A673 (cell line): ENCODE measurements at regions not wholly inside any gene's neighbourhood (a gene's known extent, or its start where the extent isn't known, plus 50 kb on each side); places are given as distances from the start of the nearest gene placed in this dataset.

Experiments
- BruUV-seq: library from RNA; stranded (reverse); fragments of 400-500 nt; replicated peaks from 2 replicates; lab custom pipeline; 2021; lab: Mats Ljungman, UMichigan
- CTCF ChIA-PET: fragments of 300-600 bp; sonication (Branson Sonifier 250); formaldehyde crosslinking; loops from one replicate; lab custom pipeline; 2022; ENCODE audit warnings: antibody characterized with exemption; lab: Charles Lee
- POLR2A ChIA-PET: fragments of 300-600 bp; sonication (Branson Sonifier 250); formaldehyde crosslinking; loops from one replicate; lab custom pipeline; 2022; ENCODE audit warnings: antibody characterized with exemption; ENCODE audit not compliant: low non-redundant PET; lab: Charles Lee
- DNase-seq: peaks from one replicate; pipeline ENCODE4 v3.0.0-alpha.2; 2015; ENCODE audit warnings: low spot score
- H3K27ac ChIP-seq: fragments of 200-600 bp; sonication (generic); 2 replicates; pipeline ENCODE4 v1.5.1; 2016; ENCODE audit warnings: mixed run types, low read depth, mild to moderate bottlenecking, mixed read lengths, antibody characterized with exemption, low read length; ENCODE audit not compliant: poor library complexity, severe bottlenecking
- H3K27me3 ChIP-seq: fragments of 200-600 bp; sonication (generic); replicated peaks from 2 replicates; pipeline ENCODE4 v1.6.1; 2017; ENCODE audit warnings: mixed run types, low read depth, mild to moderate bottlenecking, mixed read lengths, antibody characterized with exemption, low read length; ENCODE audit not compliant: insufficient read depth, poor library complexity
- H3K36me3 ChIP-seq: fragments of 200-600 bp; sonication (generic); 2 replicates; pipeline ENCODE4 v1.6.1; 2016; ENCODE audit warnings: mixed run types, mild to moderate bottlenecking, mixed read lengths, antibody characterized with exemption, low read length; ENCODE audit not compliant: insufficient read depth, poor library complexity, severe bottlenecking
- H3K4me1 ChIP-seq: fragments of 200-600 bp; sonication (generic); 2 replicates; pipeline ENCODE4 v1.6.1; 2017; ENCODE audit warnings: mixed run types, mild to moderate bottlenecking, mixed read lengths, antibody characterized with exemption, low read length; ENCODE audit not compliant: insufficient read depth, poor library complexity, severe bottlenecking
- H3K4me3 ChIP-seq: fragments of 200-600 bp; sonication (generic); 2 replicates; pipeline ENCODE4 v1.5.1; 2016; ENCODE audit warnings: low read depth, mixed run types, mild to moderate bottlenecking, mixed read lengths, low read length; ENCODE audit not compliant: poor library complexity, severe bottlenecking
- H3K9me3 ChIP-seq: fragments of 200-600 bp; sonication (generic); 2 replicates; pipeline ENCODE4 v1.6.1; 2016; ENCODE audit warnings: mixed run types, low read depth, mild to moderate bottlenecking, mixed read lengths, antibody characterized with exemption, low read length; ENCODE audit not compliant: poor library complexity, severe bottlenecking
- CTCF ChIP-seq: fragments of 300-800, 200-600 bp; sonication (generic); conservative IDR thresholded peaks from 2 replicates; pipeline ENCODE4 v1.5.1; 2017; ENCODE audit warnings: low read depth, mild to moderate bottlenecking, antibody characterized with exemption, low read length, moderate library complexity, mixed read lengths
- EZH2 ChIP-seq: fragments of 200-600 bp; sonication (generic); IDR thresholded peaks from 2 replicates; pipeline ENCODE4 v1.6.1; 2017; ENCODE audit warnings: borderline replicate concordance, low read depth, mild to moderate bottlenecking, mixed read lengths, antibody characterized with exemption, low read length; ENCODE audit not compliant: poor library complexity, severe bottlenecking
- intact Hi-C: fragments of 100-400 bp; cut with micrococcal nuclease; formaldehyde crosslinking; loops from one replicate; pipeline ENCODE4 v1.10.0; 2022; ENCODE audit not compliant: unreplicated experiment

- BruUV-seq = no TSS peak
- Histone ChIP-seq H3K4me1 (no peaks in the 10 kb centered on the region), H3K27ac (no peak overlapping the region), H3K27me3 (no peaks in the 10 kb centered on the region), H3K4me3 (no peak overlapping the region), H3K9me3 (no peaks in the 10 kb centered on the region), H3K36me3 (no peaks in the 10 kb centered on the region)
- ChIA-PET CTCF (no interaction called here), POLR2A (no interaction called here)
- intact Hi-C loops = no loop called here
- TF ChIP-seq CTCF = no peak
- no peak for TF ChIP-seq EZH2
- no peak for DNase-seq
These were observed 263.9 kb upstream of the NT5E start for GRCh38 chr6:85185977-85186376.

GRCh38 chr6:85183841-85184240, 266.0 kb upstream of the NT5E start:
- ChIA-PET POLR2A (no interaction called here), CTCF (no interaction called here)
- BruUV-seq = no TSS peak
- Histone ChIP-seq H3K4me3 (no peak overlapping the region), H3K36me3 (no peaks in the 10 kb centered on the region), H3K9me3 (no peaks in the 10 kb centered on the region), H3K27me3 (no peaks in the 10 kb centered on the region), H3K4me1 (no peaks in the 10 kb centered on the region), H3K27ac (no peak overlapping the region)
- TF ChIP-seq CTCF (no peak), EZH2 (no peak)
- intact Hi-C loops = no loop called here
- DNase-seq = no peak

GRCh38 chr6:85172705-85173104, 277.2 kb upstream of the NT5E start:
- Histone ChIP-seq H3K36me3 (no peaks in the 10 kb centered on the region), H3K27me3 (no peaks in the 10 kb centered on the region), H3K4me1 (no peaks in the 10 kb centered on the region), H3K4me3 (no peak overlapping the region), H3K9me3 (no peaks in the 10 kb centered on the region), H3K27ac (no peak overlapping the region)
- BruUV-seq = no TSS peak
- ChIA-PET POLR2A (no interaction called here), CTCF (no interaction called here)
- intact Hi-C loops = no loop called here
- TF ChIP-seq EZH2 (no peak), CTCF (no peak)
- DNase-seq = no peak
